ENCODE measurements at regions not wholly inside any gene's neighbourhood (a gene's known extent, or its start where the extent isn't known, plus 50 kb on each side); places are given as distances from the start of the nearest gene placed in this dataset.

GRCh38 chr2:106694964-106695470, 190.9 kb downstream of the ST6GAL2 start:
- no peak overlapping the region for H3K9ac ChIP-seq (ENCODE audit: low read length)
- H3K27ac ChIP-seq (ENCODE audit: low read length), result no peak overlapping the region
- no peaks in the 10 kb centered on the region for H3K4me1 ChIP-seq (ENCODE audit: control insufficient read depth, low read depth, low read length)
- H3K4me3 ChIP-seq (ENCODE audit: low read length), result no peak overlapping the region
- H3K27me3 ChIP-seq (ENCODE audit: control insufficient read depth, insufficient read depth, low read length), result no peaks in the 10 kb centered on the region
- H3K36me3 ChIP-seq (ENCODE audit: control insufficient read depth, low read depth, low read length), result no peaks in the 10 kb centered on the region
- H3K9me3 ChIP-seq (ENCODE audit: control insufficient read depth, low read depth, low read length), result no peaks in the 10 kb centered on the region

DNA sequence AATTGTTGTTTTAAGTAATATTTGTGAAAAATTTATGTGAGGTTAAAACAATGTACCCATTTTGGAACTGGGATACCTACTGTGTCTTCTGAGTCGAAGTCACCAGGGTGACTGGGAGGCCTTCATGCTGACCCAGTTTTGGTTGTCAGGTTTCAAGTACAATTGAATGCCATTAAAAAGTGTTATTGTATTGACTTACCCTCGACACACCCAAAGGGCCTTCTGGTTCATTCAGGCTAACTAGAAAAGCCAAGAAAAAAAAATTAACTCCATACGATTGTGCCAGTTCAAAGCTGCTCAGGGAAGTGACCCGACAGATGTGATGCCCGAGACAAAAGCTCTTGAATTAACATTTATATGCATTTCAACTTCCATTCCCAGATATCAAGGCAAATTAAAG, 190.0 kb downstream of the ST6GAL2 start:
- H3K4me1 ChIP-seq (ENCODE audit: control insufficient read depth, low read depth, low read length), result no peaks in the 10 kb centered on the region
- H3K36me3 ChIP-seq (ENCODE audit: control insufficient read depth, low read depth, low read length), result no peaks in the 10 kb centered on the region
- no peaks in the 10 kb centered on the region for H3K9me3 ChIP-seq (ENCODE audit: control insufficient read depth, low read depth, low read length)
- H3K27ac ChIP-seq (ENCODE audit: low read length), result no peak overlapping the region
- H3K27me3 ChIP-seq (ENCODE audit: control insufficient read depth, insufficient read depth, low read length), result no peaks in the 10 kb centered on the region
- H3K9ac ChIP-seq (ENCODE audit: low read length), result no peak overlapping the region
- H3K4me3 ChIP-seq (ENCODE audit: low read length), result no peak overlapping the region

DNA sequence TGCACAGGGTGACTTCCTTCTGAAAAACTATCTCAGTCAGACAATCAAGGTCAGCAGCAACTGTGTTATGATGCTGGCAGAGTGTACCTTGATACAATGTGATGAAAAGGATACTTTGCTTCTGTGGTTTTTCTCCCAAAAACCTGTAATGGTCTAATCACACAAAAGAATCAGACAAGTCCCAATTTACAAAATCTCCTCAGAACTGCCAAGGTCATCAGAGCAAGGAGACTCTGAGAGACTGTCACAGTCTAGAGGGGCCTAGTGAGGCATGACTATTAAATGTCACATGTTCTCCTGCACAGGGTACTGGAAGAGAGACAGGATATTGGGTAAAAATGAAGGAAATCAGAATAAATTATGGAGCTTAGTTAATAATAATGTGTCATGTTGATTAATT, 185.4 kb downstream of the ST6GAL2 start:
- Histone ChIP-seq H3K4me1 (ENCODE audit: control insufficient read depth, low read depth, low read length) (no peaks in the 10 kb centered on the region), H3K9me3 (ENCODE audit: control insufficient read depth, low read depth, low read length) (no peaks in the 10 kb centered on the region), H3K27me3 (ENCODE audit: control insufficient read depth, insufficient read depth, low read length) (no peaks in the 10 kb centered on the region), H3K4me3 (ENCODE audit: low read length) (no peak overlapping the region), H3K9ac (ENCODE audit: low read length) (no peak overlapping the region), H3K27ac (ENCODE audit: low read length) (no peak overlapping the region), H3K36me3 (ENCODE audit: control insufficient read depth, low read depth, low read length) (no peaks in the 10 kb centered on the region)

- Histone ChIP-seq H3K27me3 (ENCODE audit: control insufficient read depth, insufficient read depth, low read length) (no peaks in the 10 kb centered on the region), H3K27ac (ENCODE audit: low read length) (no peak overlapping the region), H3K4me3 (ENCODE audit: low read length) (no peak overlapping the region), H3K4me1 (ENCODE audit: control insufficient read depth, low read depth, low read length) (no peaks in the 10 kb centered on the region), H3K9ac (ENCODE audit: low read length) (no peak overlapping the region), H3K36me3 (ENCODE audit: control insufficient read depth, low read depth, low read length) (no peaks in the 10 kb centered on the region), H3K9me3 (ENCODE audit: control insufficient read depth, low read depth, low read length) (no peaks in the 10 kb centered on the region)
These were observed 184.6 kb downstream of the ST6GAL2 start for GRCh38 chr2:106701203-106702022.

GRCh38 chr2:106703161-106703560, 182.8 kb downstream of the ST6GAL2 start:
- H3K36me3 ChIP-seq (ENCODE audit: control insufficient read depth, low read depth, low read length), result no peaks in the 10 kb centered on the region
- H3K27ac ChIP-seq (ENCODE audit: low read length), result no peak overlapping the region
- H3K4me3 ChIP-seq (ENCODE audit: low read length), result no peak overlapping the region
- no peak overlapping the region for H3K9ac ChIP-seq (ENCODE audit: low read length)
- no peaks in the 10 kb centered on the region for H3K27me3 ChIP-seq (ENCODE audit: control insufficient read depth, insufficient read depth, low read length)
- H3K4me1 ChIP-seq (ENCODE audit: control insufficient read depth, low read depth, low read length), result no peaks in the 10 kb centered on the region
- no peaks in the 10 kb centered on the region for H3K9me3 ChIP-seq (ENCODE audit: control insufficient read depth, low read depth, low read length)

DNA sequence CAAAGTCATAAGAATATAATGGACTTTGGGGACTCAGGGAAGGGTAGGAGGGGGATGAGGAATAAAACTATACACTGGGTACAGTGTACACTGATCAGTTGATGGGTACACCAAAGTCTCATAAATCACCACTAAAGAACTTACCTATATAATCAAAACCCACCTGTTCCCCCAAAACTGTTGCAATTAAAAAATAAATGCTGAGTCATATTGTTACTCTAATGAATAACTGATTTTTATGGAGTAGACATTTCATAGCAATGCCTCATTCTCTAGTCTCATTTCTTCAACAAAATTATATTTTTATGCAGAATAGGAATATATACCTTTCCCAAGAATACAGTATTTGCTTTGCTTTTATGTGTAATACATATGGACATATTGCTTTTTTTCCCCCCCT, 181.2 kb downstream of the ST6GAL2 start:
- Histone ChIP-seq H3K9me3 (ENCODE audit: control insufficient read depth, low read depth, low read length) (no peaks in the 10 kb centered on the region), H3K36me3 (ENCODE audit: control insufficient read depth, low read depth, low read length) (no peaks in the 10 kb centered on the region), H3K27ac (ENCODE audit: low read length) (no peak overlapping the region), H3K4me1 (ENCODE audit: control insufficient read depth, low read depth, low read length) (no peaks in the 10 kb centered on the region), H3K27me3 (ENCODE audit: control insufficient read depth, insufficient read depth, low read length) (no peaks in the 10 kb centered on the region), H3K4me3 (ENCODE audit: low read length) (no peak overlapping the region), H3K9ac (ENCODE audit: low read length) (no peak overlapping the region)

GRCh38 chr2:106705877-106706276, 180.1 kb downstream of the ST6GAL2 start:
- H3K9me3 ChIP-seq (ENCODE audit: control insufficient read depth, low read depth, low read length), result no peaks in the 10 kb centered on the region
- no peak overlapping the region for H3K4me3 ChIP-seq (ENCODE audit: low read length)
- no peaks in the 10 kb centered on the region for H3K4me1 ChIP-seq (ENCODE audit: control insufficient read depth, low read depth, low read length)
- H3K27me3 ChIP-seq (ENCODE audit: control insufficient read depth, insufficient read depth, low read length), result no peaks in the 10 kb centered on the region
- H3K9ac ChIP-seq (ENCODE audit: low read length), result no peak overlapping the region
- no peak overlapping the region for H3K27ac ChIP-seq (ENCODE audit: low read length)
- H3K36me3 ChIP-seq (ENCODE audit: control insufficient read depth, low read depth, low read length), result no peaks in the 10 kb centered on the region

DNA sequence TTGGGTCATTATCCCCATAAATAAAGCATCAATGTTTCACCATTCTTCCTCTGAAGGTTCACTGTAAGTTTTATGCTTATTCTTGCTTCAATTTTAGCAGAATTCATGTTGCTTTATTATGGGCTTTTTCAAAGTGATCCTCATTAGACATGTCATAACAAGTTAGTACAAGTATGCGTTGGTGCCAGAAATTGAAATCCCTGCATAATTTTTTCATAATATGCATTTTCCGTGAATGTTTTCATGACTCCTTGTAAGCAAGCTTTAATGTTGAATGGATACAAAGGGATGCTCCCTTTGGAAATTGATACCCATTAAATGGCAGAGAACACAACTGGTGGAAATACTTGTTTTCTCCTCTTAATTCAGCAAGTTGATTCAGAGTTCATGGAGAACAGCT, 179.7 kb downstream of the ST6GAL2 start:
- no peaks in the 10 kb centered on the region for H3K4me1 ChIP-seq (ENCODE audit: control insufficient read depth, low read depth, low read length)
- no peak overlapping the region for H3K9ac ChIP-seq (ENCODE audit: low read length)
- H3K27ac ChIP-seq (ENCODE audit: low read length), result no peak overlapping the region
- H3K4me3 ChIP-seq (ENCODE audit: low read length), result no peak overlapping the region
- no peaks in the 10 kb centered on the region for H3K36me3 ChIP-seq (ENCODE audit: control insufficient read depth, low read depth, low read length)
- no peaks in the 10 kb centered on the region for H3K9me3 ChIP-seq (ENCODE audit: control insufficient read depth, low read depth, low read length)
- no peaks in the 10 kb centered on the region for H3K27me3 ChIP-seq (ENCODE audit: control insufficient read depth, insufficient read depth, low read length)

DNA sequence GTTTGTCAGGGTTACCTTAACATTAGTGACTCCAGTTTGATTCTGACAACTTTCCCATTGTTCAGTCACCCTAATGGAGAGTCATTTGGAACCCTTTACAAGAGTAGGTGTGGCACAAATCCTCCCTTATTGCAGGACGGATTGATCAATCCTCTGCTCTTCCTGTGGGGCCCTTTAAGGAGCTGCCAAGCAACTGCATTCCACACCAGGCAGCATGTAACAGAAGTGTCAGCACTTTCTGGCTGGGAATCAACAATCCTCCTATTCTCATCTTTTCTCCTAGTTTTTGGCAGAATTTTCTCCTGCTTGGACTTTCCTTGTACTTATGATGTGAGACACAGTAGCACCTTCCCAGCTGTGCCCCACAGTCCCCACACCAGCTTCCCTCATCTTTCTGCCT, 177.8 kb downstream of the ST6GAL2 start:
- Histone ChIP-seq H3K4me3 (ENCODE audit: low read length) (no peak overlapping the region), H3K9ac (ENCODE audit: low read length) (no peak overlapping the region), H3K9me3 (ENCODE audit: control insufficient read depth, low read depth, low read length) (peaks cover 10% of the 10 kb centered on the region), H3K36me3 (ENCODE audit: control insufficient read depth, low read depth, low read length) (no peaks in the 10 kb centered on the region), H3K27me3 (ENCODE audit: control insufficient read depth, insufficient read depth, low read length) (no peaks in the 10 kb centered on the region), H3K4me1 (ENCODE audit: control insufficient read depth, low read depth, low read length) (no peaks in the 10 kb centered on the region), H3K27ac (ENCODE audit: low read length) (no peak overlapping the region)

DNA sequence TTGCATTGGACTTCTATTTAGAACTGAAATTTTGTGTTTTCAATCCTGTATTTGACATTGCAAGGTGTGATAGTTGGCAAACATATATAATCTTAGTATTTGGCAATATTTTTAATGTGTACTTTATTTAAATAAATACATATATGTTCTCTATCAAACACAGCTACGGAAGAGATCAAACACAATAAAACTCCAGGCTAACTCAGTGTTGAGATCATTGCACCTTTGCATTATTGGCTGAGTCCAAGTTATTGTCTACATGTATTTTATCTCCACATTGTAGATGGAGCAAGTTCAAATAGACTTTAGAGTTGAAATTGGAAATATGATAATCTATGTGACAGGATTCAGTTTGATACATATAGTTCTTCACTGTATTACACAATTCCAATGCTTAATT, 176.7 kb downstream of the ST6GAL2 start:
- Histone ChIP-seq H3K9me3 (ENCODE audit: control insufficient read depth, low read depth, low read length) (peaks cover 10% of the 10 kb centered on the region), H3K36me3 (ENCODE audit: control insufficient read depth, low read depth, low read length) (no peaks in the 10 kb centered on the region), H3K27me3 (ENCODE audit: control insufficient read depth, insufficient read depth, low read length) (no peaks in the 10 kb centered on the region), H3K4me1 (ENCODE audit: control insufficient read depth, low read depth, low read length) (no peaks in the 10 kb centered on the region), H3K4me3 (ENCODE audit: low read length) (no peak overlapping the region), H3K27ac (ENCODE audit: low read length) (no peak overlapping the region), H3K9ac (ENCODE audit: low read length) (no peak overlapping the region)

DNA sequence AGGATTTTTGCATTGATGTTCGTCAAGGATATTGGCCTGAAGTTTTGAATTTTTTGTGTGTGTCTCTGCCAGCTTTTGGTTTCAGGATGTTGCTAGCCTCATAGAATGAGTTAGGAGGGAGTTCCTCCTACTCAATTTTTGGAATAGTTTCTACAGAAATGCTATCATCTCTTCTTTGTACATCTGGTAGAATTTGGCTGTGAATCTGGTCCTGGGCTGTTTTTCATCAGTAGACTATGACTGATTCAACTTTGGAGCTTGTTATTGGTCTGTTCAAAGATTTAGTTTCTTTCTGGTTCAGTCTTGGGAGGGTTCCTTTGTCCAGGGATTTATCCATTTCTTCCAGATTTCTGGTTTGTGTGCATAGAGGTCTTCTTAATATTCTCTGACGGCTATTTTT, 166.7 kb downstream of the ST6GAL2 start:
- H3K4me3 ChIP-seq (ENCODE audit: low read length), result no peak overlapping the region
- H3K36me3 ChIP-seq (ENCODE audit: control insufficient read depth, low read depth, low read length), result no peaks in the 10 kb centered on the region
- H3K9me3 ChIP-seq (ENCODE audit: control insufficient read depth, low read depth, low read length), result no peaks in the 10 kb centered on the region
- peaks cover 8% of the 10 kb centered on the region for H3K4me1 ChIP-seq (ENCODE audit: control insufficient read depth, low read depth, low read length)
- no peak overlapping the region for H3K27ac ChIP-seq (ENCODE audit: low read length)
- H3K9ac ChIP-seq (ENCODE audit: low read length), result no peak overlapping the region
- H3K27me3 ChIP-seq (ENCODE audit: control insufficient read depth, insufficient read depth, low read length), result no peaks in the 10 kb centered on the region

- Histone ChIP-seq H3K9ac (ENCODE audit: low read length) (no peak overlapping the region), H3K27ac (ENCODE audit: low read length) (no peak overlapping the region), H3K27me3 (ENCODE audit: control insufficient read depth, insufficient read depth, low read length) (no peaks in the 10 kb centered on the region), H3K9me3 (ENCODE audit: control insufficient read depth, low read depth, low read length) (no peaks in the 10 kb centered on the region), H3K4me3 (ENCODE audit: low read length) (no peak overlapping the region), H3K36me3 (ENCODE audit: control insufficient read depth, low read depth, low read length) (no peaks in the 10 kb centered on the region), H3K4me1 (ENCODE audit: control insufficient read depth, low read depth, low read length) (peaks cover 8% of the 10 kb centered on the region)
These were observed 165.9 kb downstream of the ST6GAL2 start for GRCh38 chr2:106720026-106720425.
